Breast epithelium (tissue), 3 donors: ENCODE measurements at regions not wholly inside any gene's neighbourhood (a gene's known extent, or its start where the extent isn't known, plus 50 kb on each side); places are given as distances from the start of the nearest gene placed in this dataset.

Experiments used
- POLR2A ChIP-seq: fragments of 450-650 bp; IDR thresholded peaks from one replicate; pipeline ENCODE4 v1.6.1; 2016; ENCODE audit warnings: antibody characterized with exemption, mild to moderate bottlenecking, moderate library complexity
- TF ChIP-seq, protein P1 (sequence below), 3 donors: fragments of 450-650 bp; IDR thresholded peaks; one replicate each; pipeline ENCODE4 v1.5.1; 2016 to 2017; ENCODE audit warnings: antibody characterized with exemption in 3 of 3, mild to moderate bottlenecking in 3 of 3, moderate library complexity in 3 of 3

DNA sequence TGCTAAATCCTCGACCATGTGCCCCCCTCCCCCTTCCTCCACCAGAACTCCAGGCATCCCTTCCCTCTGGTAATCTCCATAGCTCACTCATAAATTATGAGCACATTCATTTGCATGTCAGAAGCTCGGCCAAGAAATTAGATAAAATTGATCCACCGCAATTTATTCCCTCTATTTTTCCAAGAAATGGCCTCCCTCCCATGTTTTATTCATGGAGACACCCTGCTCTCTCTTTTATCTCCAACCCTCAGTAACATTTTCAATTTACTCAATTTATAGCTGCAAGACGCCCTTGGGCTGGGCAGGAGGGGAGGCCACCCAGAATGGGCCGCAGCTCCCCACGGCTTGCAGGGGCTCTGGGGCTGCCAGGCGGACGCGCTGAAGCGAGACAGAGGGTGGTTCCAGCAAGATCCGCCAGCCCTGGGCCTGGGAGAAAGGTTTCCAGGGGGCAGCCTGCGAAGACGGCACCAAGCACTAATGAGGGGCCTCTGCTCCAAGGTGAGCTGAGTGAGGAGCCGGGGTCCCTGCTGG is 54.7 kb upstream of the ZNF423 start:
- TF ChIP-seq, protein P1, sequence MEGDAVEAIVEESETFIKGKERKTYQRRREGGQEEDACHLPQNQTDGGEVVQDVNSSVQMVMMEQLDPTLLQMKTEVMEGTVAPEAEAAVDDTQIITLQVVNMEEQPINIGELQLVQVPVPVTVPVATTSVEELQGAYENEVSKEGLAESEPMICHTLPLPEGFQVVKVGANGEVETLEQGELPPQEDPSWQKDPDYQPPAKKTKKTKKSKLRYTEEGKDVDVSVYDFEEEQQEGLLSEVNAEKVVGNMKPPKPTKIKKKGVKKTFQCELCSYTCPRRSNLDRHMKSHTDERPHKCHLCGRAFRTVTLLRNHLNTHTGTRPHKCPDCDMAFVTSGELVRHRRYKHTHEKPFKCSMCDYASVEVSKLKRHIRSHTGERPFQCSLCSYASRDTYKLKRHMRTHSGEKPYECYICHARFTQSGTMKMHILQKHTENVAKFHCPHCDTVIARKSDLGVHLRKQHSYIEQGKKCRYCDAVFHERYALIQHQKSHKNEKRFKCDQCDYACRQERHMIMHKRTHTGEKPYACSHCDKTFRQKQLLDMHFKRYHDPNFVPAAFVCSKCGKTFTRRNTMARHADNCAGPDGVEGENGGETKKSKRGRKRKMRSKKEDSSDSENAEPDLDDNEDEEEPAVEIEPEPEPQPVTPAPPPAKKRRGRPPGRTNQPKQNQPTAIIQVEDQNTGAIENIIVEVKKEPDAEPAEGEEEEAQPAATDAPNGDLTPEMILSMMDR (IDR thresholded peaks at IDR 0.05) = no peak
- TF ChIP-seq POLR2A = no peak
